Mesenchymal stem cell (in vitro differentiated cells and primary cell): ENCODE measurements at regions not wholly inside any gene's neighbourhood (a gene's known extent, or its start where the extent isn't known, plus 50 kb on each side); places are given as distances from the start of the nearest gene placed in this dataset.

Source experiments
- DNase-seq: peaks from one replicate; pipeline ENCODE4 v3.0.0-alpha.2; 2013
- H2AFZ ChIP-seq: one replicate; pipeline ENCODE4 v1.6.1; 2013; ENCODE audit warnings: low read depth, mild to moderate bottlenecking, control low read depth, inconsistent platforms, low read length, moderate library complexity
- H2AK5ac ChIP-seq: 2 replicates; pipeline ENCODE4 v1.6.1; 2013; ENCODE audit warnings: low read length, moderate library complexity, mild to moderate bottlenecking, inconsistent platforms; ENCODE audit not compliant: severe bottlenecking
- H2BK120ac ChIP-seq: one replicate; pipeline ENCODE4 v1.6.1; 2013; ENCODE audit warnings: low read depth, mild to moderate bottlenecking, inconsistent platforms, low read length, moderate library complexity
- H2BK12ac ChIP-seq, 2 experiments: one replicate each; pipeline ENCODE4 v1.6.1; 2013; ENCODE audit warnings: inconsistent platforms in 2 of 2, low read length in 2 of 2, mild to moderate bottlenecking in 2 of 2, moderate library complexity in 2 of 2, control low read depth in 1 of 2
- H2BK15ac ChIP-seq: one replicate; pipeline ENCODE4 v1.6.1; 2013; ENCODE audit warnings: mild to moderate bottlenecking, low read depth, inconsistent platforms; ENCODE audit not compliant: poor library complexity, severe bottlenecking
- H2BK5ac ChIP-seq: 2 replicates; pipeline ENCODE4 v1.6.1; 2013; ENCODE audit warnings: low read depth, mild to moderate bottlenecking, low read length, control low read depth, inconsistent platforms; ENCODE audit not compliant: poor library complexity, severe bottlenecking
- H3K14ac ChIP-seq, 2 experiments: one replicate each; pipeline ENCODE4 v1.6.1; 2013; ENCODE audit warnings: inconsistent platforms in 2 of 2, low read length in 2 of 2, control low read depth in 1 of 2, mild to moderate bottlenecking in 1 of 2, moderate library complexity in 1 of 2
- H3K18ac ChIP-seq, 2 experiments: one replicate each; pipeline ENCODE4 v1.6.1; 2013; ENCODE audit warnings: inconsistent platforms in 2 of 2, low read length in 2 of 2, control low read depth in 1 of 2, low read depth in 1 of 2, mild to moderate bottlenecking in 1 of 2
- H3K23ac ChIP-seq, 2 experiments: one replicate each; pipeline ENCODE4 v1.6.1; 2013; ENCODE audit warnings: inconsistent platforms in 2 of 2, low read length in 2 of 2, mild to moderate bottlenecking in 2 of 2, moderate library complexity in 2 of 2, control low read depth in 1 of 2
- H3K27ac ChIP-seq: 2 replicates; pipeline ENCODE4 v1.5.1; 2013; ENCODE audit warnings: mild to moderate bottlenecking, moderate library complexity, low read length, control low read depth, inconsistent platforms; ENCODE audit not compliant: poor library complexity, severe bottlenecking
- H3K27me3 ChIP-seq, 2 experiments: 2 replicates each; pipeline versions ENCODE4 v1.6.1 to v1.7.0; 2013; ENCODE audit warnings: low read length in 2 of 2, mild to moderate bottlenecking in 2 of 2, moderate library complexity in 2 of 2, control low read depth in 1 of 2, inconsistent platforms in 1 of 2; ENCODE audit not compliant: control insufficient read depth in 1 of 2, insufficient read depth in 1 of 2
- H3K36me3 ChIP-seq, 2 experiments: 2 replicates each; pipeline versions ENCODE4 v1.6.1 to v1.7.0; 2013; ENCODE audit warnings: low read length in 2 of 2, control low read depth in 1 of 2, inconsistent platforms in 1 of 2, low read depth in 1 of 2, mild to moderate bottlenecking in 1 of 2; ENCODE audit not compliant: insufficient read depth in 2 of 2, control insufficient read depth in 1 of 2
- H3K4ac ChIP-seq, 2 experiments: one replicate each; pipeline ENCODE4 v1.6.1; 2013; ENCODE audit warnings: inconsistent platforms in 2 of 2, low read length in 2 of 2, mild to moderate bottlenecking in 2 of 2, moderate library complexity in 2 of 2, control low read depth in 1 of 2, low read depth in 1 of 2
- H3K4me1 ChIP-seq: 2 replicates; pipeline ENCODE4 v1.6.1; 2013; ENCODE audit warnings: low read depth, low read length, control low read depth; ENCODE audit not compliant: control insufficient read depth, insufficient read depth
- H3K4me2 ChIP-seq: 2 replicates; pipeline ENCODE4 v1.6.1; 2013; ENCODE audit warnings: low read length, mild to moderate bottlenecking, inconsistent platforms; ENCODE audit not compliant: poor library complexity, severe bottlenecking
- H3K4me3 ChIP-seq, 2 experiments: 2 replicates each; pipeline versions ENCODE4 v1.5.1 to v1.7.0; 2013; ENCODE audit warnings: low read length in 2 of 2, mild to moderate bottlenecking in 2 of 2, control low read depth in 1 of 2, low read depth in 1 of 2; ENCODE audit not compliant: insufficient read depth in 1 of 2
- H3K79me1 ChIP-seq: replicated peaks from 2 replicates; pipeline ENCODE4 v1.6.1; 2013; ENCODE audit warnings: mild to moderate bottlenecking, control low read depth, low read length, inconsistent platforms; ENCODE audit not compliant: poor library complexity, severe bottlenecking
- H3K9ac ChIP-seq: 2 replicates; pipeline ENCODE4 v1.7.0; 2013; ENCODE audit warnings: mild to moderate bottlenecking, low read length, moderate library complexity
- H3K9me3 ChIP-seq: 2 replicates; pipeline ENCODE4 v1.7.0; 2013; ENCODE audit warnings: mild to moderate bottlenecking, low read length; ENCODE audit not compliant: control insufficient read depth
- H4K8ac ChIP-seq: one replicate; pipeline ENCODE4 v1.6.1; 2013; ENCODE audit warnings: inconsistent platforms, mild to moderate bottlenecking, low read length, moderate library complexity
- H4K91ac ChIP-seq: one replicate; pipeline ENCODE4 v1.6.1; 2013; ENCODE audit warnings: mild to moderate bottlenecking, low read length, inconsistent platforms
- WGBS: methylation state at CpG from one replicate; pipeline ENCODE4 v1.1.7; 2013; ENCODE audit warnings: mixed read lengths; 5-methylcytosine and 5-hydroxymethylcytosine counted together

GRCh38 chr9:74236857-74237256 lies 260.3 kb upstream of the RORB start:
- Histone ChIP-seq H4K91ac (no peak overlapping the region), H3K23ac (no peak overlapping the region), H2BK12ac (no peak overlapping the region), H3K9ac (no peak overlapping the region), H2BK15ac (no peak overlapping the region), H2AK5ac (no peak overlapping the region), H3K4me2 (no peak overlapping the region), H3K27ac (no peak overlapping the region), H2BK5ac (no peak overlapping the region), H3K4me3 (no peak overlapping the region), H3K14ac (no peak overlapping the region), H3K4ac (no peak overlapping the region), H4K8ac (no peak overlapping the region), H3K79me1 (no peaks in the 10 kb centered on the region), H3K18ac (no peak overlapping the region), H3K27me3 (no peaks in the 10 kb centered on the region), H2AFZ (no peak overlapping the region), H3K4me1 (no peaks in the 10 kb centered on the region), H3K36me3 (no peaks in the 10 kb centered on the region), H3K9me3 (peaks cover 44% of the 10 kb centered on the region), H2BK120ac (no peak overlapping the region)
- WGBS = 67% methylated on average over 1 of the region's 2 CpGs
- DNase-seq = no peak

GRCh38 chr9:74245866-74246497 lies 251.2 kb upstream of the RORB start:
- no peak overlapping the region for H4K91ac ChIP-seq
- no peak overlapping the region for H3K14ac ChIP-seq
- H2BK12ac ChIP-seq = no peak overlapping the region
- no peak overlapping the region for H3K18ac ChIP-seq
- H3K9me3 ChIP-seq = peaks cover 44% of the 10 kb centered on the region
- H3K4ac ChIP-seq = no peak overlapping the region
- H3K27me3 ChIP-seq = no peaks in the 10 kb centered on the region
- DNase-seq = no peak
- H2BK15ac ChIP-seq = no peak overlapping the region
- no peaks in the 10 kb centered on the region for H3K4me1 ChIP-seq
- H3K23ac ChIP-seq = no peak overlapping the region
- whole genome bisulfite sequencing = 81% methylated on average over 3 of the region's 3 CpGs
- H3K4me3 ChIP-seq = no peak overlapping the region
- H3K79me1 ChIP-seq = no peaks in the 10 kb centered on the region
- no peak overlapping the region for H2AFZ ChIP-seq
- no peaks in the 10 kb centered on the region for H3K36me3 ChIP-seq
- H4K8ac ChIP-seq = no peak overlapping the region
- no peak overlapping the region for H3K4me2 ChIP-seq
- no peak overlapping the region for H3K9ac ChIP-seq
- H2AK5ac ChIP-seq = no peak overlapping the region
- no peak overlapping the region for H2BK120ac ChIP-seq
- no peak overlapping the region for H2BK5ac ChIP-seq
- H3K27ac ChIP-seq = no peak overlapping the region

- H3K4me2 ChIP-seq = no peak overlapping the region
- H3K4me3 ChIP-seq = no peak overlapping the region
- H3K23ac ChIP-seq = no peak overlapping the region
- H2BK15ac ChIP-seq = no peak overlapping the region
- H2AFZ ChIP-seq = no peak overlapping the region
- no peaks in the 10 kb centered on the region for H3K36me3 ChIP-seq
- no peak for DNase-seq
- no peaks in the 10 kb centered on the region for H3K4me1 ChIP-seq
- H4K8ac ChIP-seq = no peak overlapping the region
- no peak overlapping the region for H2AK5ac ChIP-seq
- H2BK12ac ChIP-seq = no peak overlapping the region
- H3K4ac ChIP-seq = no peak overlapping the region
- no peak overlapping the region for H3K18ac ChIP-seq
- no peak overlapping the region for H2BK120ac ChIP-seq
- WGBS = 65% methylated on average over 4 of the region's 4 CpGs
- H3K27me3 ChIP-seq = no peaks in the 10 kb centered on the region
- H2BK5ac ChIP-seq = no peak overlapping the region
- no peak overlapping the region for H3K14ac ChIP-seq
- no peak overlapping the region for H3K9ac ChIP-seq
- H4K91ac ChIP-seq = no peak overlapping the region
- no peaks in the 10 kb centered on the region for H3K79me1 ChIP-seq
- H3K9me3 ChIP-seq = no peaks in the 10 kb centered on the region
- no peak overlapping the region for H3K27ac ChIP-seq
Observed at GRCh38 chr9:74255489-74255984, 241.6 kb upstream of the RORB start.

- no peak overlapping the region for H3K18ac ChIP-seq
Observed at GRCh38 chr9:74275872-74276508, 221.1 kb upstream of the RORB start.

More at GRCh38 chr9:74275872-74276508, 221.1 kb upstream of the RORB start:
- Histone ChIP-seq H3K4me2 (no peak overlapping the region), H4K8ac (no peak overlapping the region), H3K23ac (no peak overlapping the region), H2BK5ac (no peak overlapping the region), H4K91ac (no peak overlapping the region), H3K4ac (no peak overlapping the region), H3K9ac (no peak overlapping the region), H3K79me1 (no peaks in the 10 kb centered on the region), H3K4me3 (no peak overlapping the region), H2AFZ (no peak overlapping the region), H3K27ac (no peak overlapping the region), H3K14ac (no peak overlapping the region), H2BK12ac (no peak overlapping the region), H3K27me3 (no peaks in the 10 kb centered on the region), H3K36me3 (no peaks in the 10 kb centered on the region), H3K4me1 (no peaks in the 10 kb centered on the region), H2BK120ac (no peak overlapping the region), H2BK15ac (no peak overlapping the region), H3K9me3 (no peaks in the 10 kb centered on the region), H2AK5ac (no peak overlapping the region)
- no peak for DNase-seq
- WGBS = 90% methylated on average over 36 of the region's 41 CpGs
